Fibroblast of the conjunctiva (primary cell): ENCODE measurements at regions not wholly inside any gene's neighbourhood (a gene's known extent, or its start where the extent isn't known, plus 50 kb on each side); places are given as distances from the start of the nearest gene placed in this dataset.
"Not testable (repeated sequence)": the region's sequence is repeated elsewhere in the genome, so short reads cannot be mapped to it uniquely, and the experiment has no call there.

Experiments used
- DNase-seq: peaks from one replicate; pipeline ENCODE4 v3.0.0-alpha.2; 2010; ENCODE audit warnings: low read depth

GRCh38 chrX:113510586-113510985, 670.0 kb upstream of the AMOT start:
- DNase-seq = no peak

- DNase-seq = no peak
Measured at GRCh38 chrX:113492895-113493294, 652.3 kb upstream of the AMOT start.

- no peak for DNase-seq
Measured at GRCh38 chrX:113473418-113473817, 632.8 kb upstream of the AMOT start.

GRCh38 chrX:113473015-113473414, 632.4 kb upstream of the AMOT start:
- peak; percentile 64 for DNase-seq

GRCh38 chrX:113470166-113470565, 629.5 kb upstream of the AMOT start:
- no peak for DNase-seq

GRCh38 chrX:113457719-113458118, 617.1 kb upstream of the AMOT start:
- DNase-seq = no peak

- no peak for DNase-seq
Measured at GRCh38 chrX:113455582-113455981, 615.0 kb upstream of the AMOT start.

GRCh38 chrX:113429011-113429410, 588.4 kb upstream of the AMOT start:
- no peak for DNase-seq

GRCh38 chrX:113422323-113422722, 581.7 kb upstream of the AMOT start:
- DNase-seq = no peak

GRCh38 chrX:113421432-113421831, 580.8 kb upstream of the AMOT start:
- no peak for DNase-seq

- DNase-seq = no peak
Measured at GRCh38 chrX:113412106-113412505, 571.5 kb upstream of the AMOT start.

GRCh38 chrX:113408843-113409242, 568.2 kb upstream of the AMOT start:
- no peak for DNase-seq

GRCh38 chrX:113400193-113400704, 559.6 kb upstream of the AMOT start:
- no peak for DNase-seq

GRCh38 chrX:113399506-113400192, 559.0 kb upstream of the AMOT start:
- DNase-seq = no peak

- no peak for DNase-seq
Measured at GRCh38 chrX:113392355-113392754, 551.7 kb upstream of the AMOT start.

GRCh38 chrX:113391875-113392274, 551.2 kb upstream of the AMOT start:
- no peak for DNase-seq

- no peak for DNase-seq
Measured at GRCh38 chrX:113390531-113390930, 549.9 kb upstream of the AMOT start.

- no peak for DNase-seq
Measured at GRCh38 chrX:113389846-113390245, 549.2 kb upstream of the AMOT start.

- DNase-seq = peak; percentile 81
Measured at GRCh38 chrX:113384628-113385027, 544.0 kb upstream of the AMOT start.

- DNase-seq = not testable (repeated sequence)
Measured at GRCh38 chrX:113373421-113373820, 532.8 kb upstream of the AMOT start.

- DNase-seq = no peak
Measured at GRCh38 chrX:113370006-113370405, 529.4 kb upstream of the AMOT start.

GRCh38 chrX:113369056-113369455, 528.4 kb upstream of the AMOT start:
- DNase-seq = no peak

GRCh38 chrX:113353134-113353533, 512.5 kb upstream of the AMOT start:
- no peak for DNase-seq

GRCh38 chrX:113330416-113330815, 489.8 kb upstream of the AMOT start:
- no peak for DNase-seq
